Activated CD4-positive, CD25-positive, alpha-beta regulatory T cell (primary cell): ENCODE measurements at regions not wholly inside any gene's neighbourhood (a gene's known extent, or its start where the extent isn't known, plus 50 kb on each side); places are given as distances from the start of the nearest gene placed in this dataset.
A peak's percentile ranks its signal among the peaks of the same experiment; 100 is the strongest.
"Not testable (repeated sequence)": the region's sequence is repeated elsewhere in the genome, so short reads cannot be mapped to it uniquely, and the experiment has no call there.

ENCODE experiments used
- DNase-seq, 4 experiments: peaks; one replicate each; lab custom pipeline; 2025; lab: John Stamatoyannopoulos, UW

- no peak for DNase-seq
Measured at GRCh38 chr6:6748001-6748400, 159.5 kb downstream of the LY86 start.

- DNase-seq = no peak
Measured at GRCh38 chr6:6749702-6750491, 161.4 kb downstream of the LY86 start.

GRCh38 chr6:6750594-6751265 lies 162.2 kb downstream of the LY86 start:
- no peak for DNase-seq

DNA sequence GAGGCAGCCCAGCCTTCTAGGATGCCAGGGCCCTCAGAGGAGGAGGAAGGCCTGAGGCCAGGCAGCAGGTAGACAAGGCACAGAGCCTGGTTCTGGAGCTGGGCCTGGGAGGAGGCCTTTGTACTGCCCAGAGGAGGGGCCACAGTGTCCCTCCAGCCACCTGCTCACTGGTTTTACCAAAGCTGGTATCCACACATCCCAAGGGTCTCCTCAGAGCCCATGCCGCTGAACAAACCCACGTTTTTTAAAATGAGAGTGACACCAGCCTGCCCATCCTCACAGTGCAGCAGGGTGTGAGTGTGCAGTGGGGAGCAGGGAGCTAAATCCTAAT lies 162.7 kb downstream of the LY86 start:
- DNase-seq = no peak

DNA sequence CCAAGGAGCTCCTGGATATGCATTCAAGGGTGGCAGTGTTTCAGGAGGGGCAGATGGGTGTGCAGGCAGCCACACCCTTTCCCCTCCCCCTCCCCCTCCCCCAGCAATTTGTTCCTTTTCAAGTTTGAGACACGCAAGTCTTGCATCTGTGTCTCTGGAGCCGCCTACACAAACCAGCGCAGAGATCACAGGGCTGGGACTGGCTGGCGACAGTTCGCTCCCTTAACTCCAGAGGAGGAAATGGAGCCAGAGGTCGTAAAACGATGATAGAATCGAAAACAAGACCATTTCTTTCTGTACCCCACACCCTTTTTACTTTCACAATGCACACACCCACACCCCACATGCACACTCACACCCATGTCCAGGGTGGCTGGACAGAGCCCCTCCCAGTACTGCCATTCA lies 163.1 kb downstream of the LY86 start:
- no peak for DNase-seq

GRCh38 chr6:6752129-6752528 lies 163.6 kb downstream of the LY86 start:
- no peak for DNase-seq

DNA sequence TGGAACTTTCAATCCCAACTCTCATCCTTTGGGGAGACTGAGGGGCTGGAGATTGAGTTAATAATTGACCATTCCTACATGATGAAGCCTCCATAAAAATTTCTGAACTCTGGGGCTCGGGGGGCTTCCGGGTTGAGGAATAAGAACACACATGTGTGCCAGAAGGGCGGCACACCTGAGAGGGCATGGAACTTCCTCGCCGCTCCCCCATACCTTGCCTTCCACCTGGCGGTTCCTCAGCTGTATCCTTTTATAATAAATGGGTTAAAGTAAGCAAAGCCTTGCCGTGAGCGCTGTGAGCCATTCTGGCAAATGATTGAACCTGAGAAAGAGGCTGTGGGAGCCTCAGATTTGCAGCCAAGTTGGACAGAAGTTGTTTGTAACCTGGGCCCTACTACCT lies 164.8 kb downstream of the LY86 start:
- no peak for DNase-seq

DNA sequence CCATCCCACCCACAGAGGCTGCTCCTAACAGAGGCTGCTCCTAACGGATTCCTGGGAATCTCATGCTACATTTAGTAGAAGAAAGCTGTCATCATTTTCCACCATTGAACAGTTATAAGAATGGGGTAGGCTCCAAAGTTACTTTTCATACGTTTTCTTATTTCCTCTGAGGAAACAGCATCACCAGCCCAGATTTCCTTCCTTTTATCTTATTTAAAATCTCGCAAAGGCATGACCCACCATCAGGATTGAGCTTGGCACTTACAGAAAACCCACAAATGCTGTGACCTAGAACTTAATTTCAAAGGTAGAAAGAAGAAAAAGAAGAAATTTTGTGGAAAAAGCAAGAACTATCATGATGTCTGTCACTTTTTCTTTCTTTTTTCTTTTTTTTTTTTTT lies 168.0 kb downstream of the LY86 start:
- no peak for DNase-seq

DNA sequence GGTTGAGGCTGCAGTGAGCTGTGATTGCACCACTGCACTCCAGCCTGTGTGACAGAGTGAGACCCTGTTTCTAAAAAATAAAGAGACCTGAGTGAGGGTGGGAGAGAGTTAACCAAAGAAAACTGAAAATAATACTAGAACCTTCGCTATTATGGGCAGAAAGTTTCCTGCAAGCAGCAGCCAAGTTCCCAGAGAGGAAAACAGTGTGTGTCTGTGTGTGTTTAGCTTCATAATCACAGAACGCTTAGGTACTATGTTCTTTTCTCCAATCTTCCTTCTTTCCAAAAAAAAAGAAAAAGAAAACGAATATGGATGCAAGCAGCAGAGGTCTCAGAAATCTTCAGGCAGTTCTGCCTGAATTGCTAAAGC lies 170.0 kb downstream of the LY86 start:
- no peak for DNase-seq

DNA sequence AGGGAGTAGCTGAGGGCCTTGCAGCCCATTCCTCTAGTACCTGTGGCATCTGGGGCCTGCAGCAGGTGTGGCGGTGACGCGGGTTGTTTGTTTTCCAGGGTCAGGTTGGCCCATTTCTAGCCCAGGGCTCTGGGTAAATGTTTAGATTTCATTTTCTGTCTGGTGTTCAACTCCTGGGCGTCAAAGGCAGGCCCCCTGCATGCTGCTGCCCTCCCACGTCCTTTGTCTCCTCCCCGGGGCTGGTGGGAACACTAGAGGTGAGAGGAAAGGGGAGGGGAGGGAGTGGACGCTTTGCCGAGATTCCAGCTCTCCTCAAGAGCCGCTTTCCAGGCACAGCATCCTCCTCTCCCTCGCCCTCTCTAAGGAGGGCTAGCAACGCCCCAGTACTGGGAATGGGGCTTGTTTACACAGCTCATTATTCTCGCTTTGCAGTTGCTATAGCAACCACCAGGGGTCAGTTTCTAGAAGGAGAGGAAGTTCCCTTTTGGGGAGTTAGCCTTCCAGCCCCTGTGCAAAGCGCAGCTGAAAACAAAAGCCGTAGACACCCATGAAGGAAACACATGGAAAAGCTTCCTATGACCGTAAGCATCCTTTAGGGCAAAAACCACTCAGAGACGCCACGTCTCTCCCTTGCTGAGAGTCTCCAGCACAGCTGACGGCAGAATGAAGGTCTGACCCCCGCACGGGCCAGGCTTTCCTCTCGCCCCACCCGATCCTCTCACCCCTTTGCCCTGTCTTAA lies 170.6 kb downstream of the LY86 start:
- DNase-seq = peak in 1 of 4 experiments; percentile 12

GRCh38 chr6:6760002-6760401 lies 171.5 kb downstream of the LY86 start:
- no peak for DNase-seq

DNA sequence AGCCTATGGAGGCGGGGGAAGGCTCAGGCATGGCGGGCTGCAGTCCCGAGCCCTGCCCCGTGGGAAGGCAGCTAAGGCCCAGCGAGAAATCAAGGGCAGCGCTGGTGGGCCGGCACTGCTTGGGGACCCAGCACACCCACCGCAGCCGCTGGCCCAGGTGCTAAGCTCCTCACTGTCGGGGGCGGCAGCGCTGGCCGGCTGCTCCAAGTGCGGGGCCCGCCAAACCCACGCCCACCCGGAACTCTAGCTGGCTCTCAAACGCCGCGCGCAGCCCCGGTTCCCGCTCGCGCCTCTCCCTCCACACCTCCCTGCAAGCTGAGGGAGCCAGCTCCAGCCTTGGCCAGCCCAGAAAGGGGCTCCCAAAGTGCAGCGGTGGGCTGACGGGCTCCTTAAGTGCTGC lies 174.0 kb downstream of the LY86 start:
- not testable (repeated sequence) for DNase-seq

DNA sequence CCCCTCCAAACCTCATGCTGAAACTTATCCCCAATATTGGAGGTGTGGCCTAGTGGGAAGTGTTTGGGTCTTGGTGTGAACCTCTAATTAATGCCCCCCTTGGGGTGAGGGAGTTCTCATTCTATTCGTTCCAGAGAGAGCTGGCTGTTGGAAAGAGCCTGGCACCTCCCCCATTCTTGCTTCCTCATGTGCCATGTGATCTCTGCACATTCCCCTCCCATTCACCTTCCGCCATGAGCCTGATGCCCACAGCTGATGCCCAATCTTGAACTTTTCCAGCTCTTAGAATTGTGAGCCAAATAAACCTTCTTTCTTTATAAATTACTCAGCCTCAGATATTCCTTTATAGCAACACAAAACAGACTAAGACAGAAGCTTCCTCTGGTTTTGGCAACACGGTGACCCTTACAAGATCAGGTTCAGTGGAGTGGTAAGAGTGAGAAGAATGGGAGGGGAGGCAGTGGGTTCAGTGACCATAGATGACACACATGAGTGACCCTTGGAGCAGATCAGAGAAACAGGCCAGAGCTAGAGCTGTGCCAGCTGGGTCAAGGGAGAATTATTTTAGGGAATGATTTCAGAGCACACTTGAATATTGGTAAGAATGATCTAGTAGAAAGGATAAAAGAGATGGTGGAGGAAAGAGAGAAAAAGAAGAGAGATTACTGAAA lies 176.4 kb downstream of the LY86 start:
- DNase-seq = no peak

DNA sequence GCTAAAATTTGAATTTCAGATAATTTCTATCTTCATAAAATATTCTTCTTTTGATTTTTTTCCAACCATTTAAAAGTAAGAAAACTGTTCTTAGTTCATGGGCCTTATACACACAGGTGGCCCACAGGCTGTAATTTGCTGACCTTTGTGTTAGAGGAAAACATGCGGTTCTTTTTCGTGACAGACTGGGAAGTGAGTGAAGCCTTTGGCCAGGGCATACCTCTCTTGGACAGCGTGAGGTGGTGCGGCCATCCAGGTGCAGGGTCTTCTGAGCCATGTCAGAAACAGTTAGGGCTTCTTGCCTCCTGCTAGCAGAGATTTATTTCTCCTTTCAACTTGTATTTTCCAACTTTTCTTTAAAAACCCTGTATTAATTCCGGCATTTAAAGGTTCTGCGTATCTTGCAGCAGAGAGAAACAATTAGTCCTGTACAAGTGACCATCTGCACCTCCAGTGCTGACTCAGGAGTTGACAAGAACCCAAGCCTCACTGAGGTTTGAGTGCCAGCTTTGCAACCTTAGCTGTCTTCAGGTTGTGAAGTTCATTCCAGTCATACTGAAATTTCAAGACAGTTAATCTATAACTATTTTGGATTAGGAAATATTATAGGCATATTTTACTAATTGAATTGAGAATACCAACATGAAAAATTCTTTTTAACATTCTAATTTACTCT lies 177.8 kb downstream of the LY86 start:
- no peak for DNase-seq

GRCh38 chr6:6769466-6769865 lies 180.9 kb downstream of the LY86 start:
- no peak for DNase-seq

GRCh38 chr6:6771224-6771945 lies 182.9 kb downstream of the LY86 start:
- no peak for DNase-seq

DNA sequence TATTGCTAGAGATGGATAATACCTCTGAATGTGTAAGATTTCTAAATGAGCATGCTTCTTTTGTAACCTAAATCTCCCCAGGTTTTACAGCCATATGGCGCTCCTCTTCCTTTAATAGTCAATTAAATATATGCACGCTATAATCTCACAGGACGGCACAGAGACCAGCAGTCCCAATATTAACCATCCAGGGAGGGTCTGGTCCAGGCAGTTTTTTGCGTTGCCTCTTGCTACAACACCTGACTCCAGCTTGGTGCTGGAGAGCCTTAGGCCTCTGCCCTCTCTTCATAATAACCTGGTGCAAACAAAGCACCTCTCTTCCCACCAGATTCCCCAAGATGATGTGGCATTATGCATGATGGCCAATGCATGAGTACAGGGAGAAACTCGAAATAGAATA lies 183.4 kb downstream of the LY86 start:
- DNase-seq = no peak

GRCh38 chr6:6772751-6773150 lies 184.2 kb downstream of the LY86 start:
- no peak for DNase-seq

GRCh38 chr6:6775074-6775473 lies 186.6 kb downstream of the LY86 start:
- DNase-seq = no peak

GRCh38 chr6:6780231-6780630 lies 191.7 kb downstream of the LY86 start:
- no peak for DNase-seq

GRCh38 chr6:6781172-6781872 lies 192.8 kb downstream of the LY86 start:
- DNase-seq = no peak
